Neural crest cell (in vitro differentiated cells): ENCODE measurements at regions not wholly inside any gene's neighbourhood (a gene's known extent, or its start where the extent isn't known, plus 50 kb on each side); places are given as distances from the start of the nearest gene placed in this dataset.

ENCODE experiments used
- DNase-seq: peaks from one replicate; pipeline ENCODE4 v3.0.0; 2021; ENCODE audit warnings: low read depth, mixed read lengths, low spot score
- H3K27ac Mint-ChIP-seq: one replicate; pipeline ENCODE4 v1.8.0; 2021; ENCODE audit warnings: mild to moderate bottlenecking, mixed read lengths; ENCODE audit not compliant: unreplicated experiment
- H3K27me3 Mint-ChIP-seq: 2 replicates; pipeline ENCODE4 v1.8.0; 2021; ENCODE audit warnings: low read depth, mild to moderate bottlenecking, mixed read lengths
- H3K36me3 Mint-ChIP-seq: 2 replicates; pipeline ENCODE4 v1.8.0; 2021; ENCODE audit warnings: low read depth, mild to moderate bottlenecking, mixed read lengths
- H3K4me1 Mint-ChIP-seq: 2 replicates; pipeline ENCODE4 v1.8.0; 2021; ENCODE audit warnings: mixed read lengths
- H3K4me3 Mint-ChIP-seq: one replicate; pipeline ENCODE4 v1.8.0; 2021; ENCODE audit warnings: mild to moderate bottlenecking, mixed read lengths
- H3K9me3 Mint-ChIP-seq: 2 replicates; pipeline ENCODE4 v1.8.0; 2021; ENCODE audit warnings: mixed read lengths
- TF ChIP-seq, protein P1 (sequence below): fragments of 200-600 bp; sonication (generic); conservative IDR thresholded peaks from 2 replicates; pipeline ENCODE4 v1.5.0; 2021; ENCODE audit warnings: antibody characterized with exemption, mild to moderate bottlenecking

DNA sequence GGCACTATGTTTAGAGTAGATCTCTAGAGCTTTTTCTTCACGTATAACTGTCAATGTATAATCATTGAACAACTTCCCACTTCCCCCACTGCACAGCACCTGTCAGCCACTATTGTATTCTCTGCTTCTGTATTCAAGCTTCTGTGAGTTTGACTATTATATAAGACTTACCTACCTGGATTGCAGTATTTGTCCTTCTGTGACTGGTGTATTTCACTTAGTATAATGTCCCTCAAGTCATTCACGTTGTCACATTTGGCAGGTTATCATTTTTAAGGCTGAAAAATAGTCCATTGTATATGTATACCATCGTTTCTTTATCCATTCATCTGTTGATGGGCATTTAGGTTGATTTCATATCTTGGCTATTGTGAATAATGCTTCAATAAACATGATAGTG lies 969.5 kb upstream of the B3GALT2 start:
- no peaks in the 10 kb centered on the region for H3K4me1 Mint-ChIP-seq
- TF ChIP-seq, protein P1, sequence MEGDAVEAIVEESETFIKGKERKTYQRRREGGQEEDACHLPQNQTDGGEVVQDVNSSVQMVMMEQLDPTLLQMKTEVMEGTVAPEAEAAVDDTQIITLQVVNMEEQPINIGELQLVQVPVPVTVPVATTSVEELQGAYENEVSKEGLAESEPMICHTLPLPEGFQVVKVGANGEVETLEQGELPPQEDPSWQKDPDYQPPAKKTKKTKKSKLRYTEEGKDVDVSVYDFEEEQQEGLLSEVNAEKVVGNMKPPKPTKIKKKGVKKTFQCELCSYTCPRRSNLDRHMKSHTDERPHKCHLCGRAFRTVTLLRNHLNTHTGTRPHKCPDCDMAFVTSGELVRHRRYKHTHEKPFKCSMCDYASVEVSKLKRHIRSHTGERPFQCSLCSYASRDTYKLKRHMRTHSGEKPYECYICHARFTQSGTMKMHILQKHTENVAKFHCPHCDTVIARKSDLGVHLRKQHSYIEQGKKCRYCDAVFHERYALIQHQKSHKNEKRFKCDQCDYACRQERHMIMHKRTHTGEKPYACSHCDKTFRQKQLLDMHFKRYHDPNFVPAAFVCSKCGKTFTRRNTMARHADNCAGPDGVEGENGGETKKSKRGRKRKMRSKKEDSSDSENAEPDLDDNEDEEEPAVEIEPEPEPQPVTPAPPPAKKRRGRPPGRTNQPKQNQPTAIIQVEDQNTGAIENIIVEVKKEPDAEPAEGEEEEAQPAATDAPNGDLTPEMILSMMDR = no peak
- no peak for DNase-seq
- H3K36me3 Mint-ChIP-seq = no peaks in the 10 kb centered on the region
- H3K9me3 Mint-ChIP-seq = no peaks in the 10 kb centered on the region
- no peak overlapping the region for H3K4me3 Mint-ChIP-seq
- no peaks in the 10 kb centered on the region for H3K27me3 Mint-ChIP-seq
- no peak overlapping the region for H3K27ac Mint-ChIP-seq

DNA sequence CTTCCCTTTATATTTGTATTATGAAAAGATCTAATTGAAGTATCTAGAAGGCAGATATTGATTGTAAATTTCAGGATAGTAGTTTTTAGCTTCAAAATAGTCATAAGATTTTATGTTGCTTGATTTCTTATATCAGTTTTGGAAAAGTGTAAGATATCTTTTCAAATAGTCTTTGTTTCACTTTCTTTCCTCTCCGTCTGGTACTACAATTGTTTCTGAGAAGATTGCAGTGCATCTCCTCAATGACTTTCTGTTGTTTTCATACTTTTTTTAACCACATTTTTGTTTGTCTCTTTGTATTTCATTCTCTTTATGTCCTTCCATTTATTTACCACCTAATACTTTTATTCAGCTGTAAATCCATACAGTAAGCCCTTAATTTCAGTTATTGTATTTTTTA lies 964.6 kb upstream of the B3GALT2 start:
- TF ChIP-seq, protein P1 = no peak
- Mint-ChIP-seq H3K27ac (no peak overlapping the region), H3K27me3 (no peaks in the 10 kb centered on the region), H3K36me3 (no peaks in the 10 kb centered on the region), H3K9me3 (no peaks in the 10 kb centered on the region), H3K4me1 (no peaks in the 10 kb centered on the region), H3K4me3 (no peak overlapping the region)
- DNase-seq = no peak

DNA sequence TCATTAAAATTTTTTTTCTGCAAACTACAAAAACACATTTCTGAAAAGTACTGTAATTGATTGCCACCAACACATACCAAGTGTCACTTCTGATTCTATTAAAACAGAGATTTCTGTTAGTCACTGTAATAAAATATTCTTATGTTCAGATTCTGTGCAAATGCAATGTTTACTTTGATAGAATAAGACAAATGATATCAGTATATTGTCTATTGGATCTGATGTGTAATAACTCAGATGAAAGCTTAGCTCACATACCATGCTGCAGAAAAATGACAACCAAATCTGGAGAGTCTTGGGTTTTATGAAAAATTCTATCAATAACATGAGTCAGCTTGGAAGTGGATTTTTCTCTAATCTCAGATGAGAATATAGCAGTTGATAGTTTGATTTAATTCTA lies 963.8 kb upstream of the B3GALT2 start:
- H3K36me3 Mint-ChIP-seq = no peaks in the 10 kb centered on the region
- no peak overlapping the region for H3K4me3 Mint-ChIP-seq
- H3K27me3 Mint-ChIP-seq = no peaks in the 10 kb centered on the region
- no peak for DNase-seq
- no peak overlapping the region for H3K27ac Mint-ChIP-seq
- TF ChIP-seq, protein P1 = no peak
- no peaks in the 10 kb centered on the region for H3K9me3 Mint-ChIP-seq
- no peaks in the 10 kb centered on the region for H3K4me1 Mint-ChIP-seq

DNA sequence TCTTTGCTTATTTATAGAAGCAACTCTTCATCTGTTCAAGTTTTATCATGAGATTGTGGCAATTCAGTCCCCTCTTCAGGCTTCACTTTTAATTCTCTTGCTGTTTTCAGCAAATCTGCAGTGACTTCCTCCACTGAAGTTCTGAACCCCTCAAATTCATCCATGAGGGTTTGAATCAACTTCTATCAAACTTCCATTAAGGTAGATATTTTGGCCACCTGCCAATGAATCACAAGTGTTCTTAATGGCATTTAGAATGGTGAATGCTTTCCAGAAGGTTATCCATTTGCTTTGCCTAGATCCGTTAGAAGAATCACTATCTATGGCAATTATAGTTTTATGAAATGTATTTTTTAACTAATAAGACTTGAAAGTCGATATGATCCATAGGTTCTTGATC lies 946.7 kb upstream of the B3GALT2 start:
- H3K36me3 Mint-ChIP-seq = no peaks in the 10 kb centered on the region
- H3K4me3 Mint-ChIP-seq = no peak overlapping the region
- H3K27ac Mint-ChIP-seq = no peak overlapping the region
- no peaks in the 10 kb centered on the region for H3K4me1 Mint-ChIP-seq
- DNase-seq = no peak
- H3K9me3 Mint-ChIP-seq = no peaks in the 10 kb centered on the region
- TF ChIP-seq, protein P1 = no peak
- no peaks in the 10 kb centered on the region for H3K27me3 Mint-ChIP-seq

DNA sequence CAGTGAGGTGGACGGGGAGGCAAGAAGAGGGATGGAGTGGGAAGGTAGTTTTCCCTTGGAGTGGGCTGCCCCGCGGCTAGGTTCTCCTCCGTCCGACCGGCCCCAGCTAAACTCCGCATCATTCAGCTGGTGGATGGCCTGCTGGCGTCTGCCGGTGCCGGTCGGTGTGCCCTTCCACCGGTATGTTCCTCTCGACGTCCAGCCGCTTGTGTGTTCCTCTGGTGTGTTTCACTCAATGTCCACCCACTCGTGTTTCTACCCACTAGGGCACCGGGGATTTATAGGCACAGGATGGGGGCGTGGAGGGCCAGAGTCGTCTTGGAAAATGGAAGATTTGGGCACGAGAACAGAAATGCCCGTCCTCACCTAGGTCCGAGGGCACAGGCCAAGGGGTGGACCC lies 931.7 kb upstream of the B3GALT2 start:
- Mint-ChIP-seq H3K4me3 (no peak overlapping the region), H3K9me3 (no peaks in the 10 kb centered on the region), H3K27me3 (no peaks in the 10 kb centered on the region), H3K27ac (no peak overlapping the region), H3K36me3 (no peaks in the 10 kb centered on the region), H3K4me1 (no peaks in the 10 kb centered on the region)
- no peak for DNase-seq
- TF ChIP-seq, protein P1 = no peak

DNA sequence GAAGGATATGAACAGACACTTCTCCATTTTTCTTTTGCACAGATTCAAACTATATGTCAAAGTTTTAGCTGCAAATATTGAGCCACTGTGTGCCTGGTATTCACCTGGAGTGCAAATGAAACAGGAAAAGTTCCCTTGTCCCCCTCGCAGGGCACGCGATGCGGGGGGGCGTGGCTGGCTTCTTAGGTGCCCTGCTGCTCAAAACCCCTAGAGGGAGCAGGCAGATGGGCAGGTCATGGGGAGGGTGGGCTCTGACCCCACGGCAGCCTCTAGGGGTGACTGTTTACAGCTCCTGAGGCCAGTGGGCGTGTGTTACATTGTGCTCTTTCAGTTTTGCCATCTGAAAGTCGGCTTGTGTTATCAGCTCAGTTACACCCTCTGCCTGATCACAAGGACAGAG lies 931.2 kb upstream of the B3GALT2 start:
- DNase-seq = no peak
- H3K9me3 Mint-ChIP-seq = no peaks in the 10 kb centered on the region
- no peaks in the 10 kb centered on the region for H3K27me3 Mint-ChIP-seq
- no peak overlapping the region for H3K27ac Mint-ChIP-seq
- H3K4me3 Mint-ChIP-seq = no peak overlapping the region
- TF ChIP-seq, protein P1 = peak; percentile 29
- no peaks in the 10 kb centered on the region for H3K36me3 Mint-ChIP-seq
- no peaks in the 10 kb centered on the region for H3K4me1 Mint-ChIP-seq
